HK-2 (cell line): ENCODE measurements at regions not wholly inside any gene's neighbourhood (a gene's known extent, or its start where the extent isn't known, plus 50 kb on each side); places are given as distances from the start of the nearest gene placed in this dataset.
"Not testable (repeated sequence)": the region's sequence is repeated elsewhere in the genome, so short reads cannot be mapped to it uniquely, and the experiment has no call there.

ENCODE experiments used
- DNase-seq: peaks from one replicate; pipeline ENCODE4 v3.0.0-alpha.2; 2018; ENCODE audit not compliant: unreplicated experiment

GRCh38 chr21:22154579-22155274 is 1156.5 kb downstream of the NCAM2 start:
- no peak for DNase-seq

GRCh38 chr21:22164912-22165311 is 1166.7 kb downstream of the NCAM2 start:
- DNase-seq, result no peak

- DNase-seq, result no peak
Observed at GRCh38 chr21:22174746-22175145, 1176.5 kb downstream of the NCAM2 start.

GRCh38 chr21:22189278-22189677 is 1191.1 kb downstream of the NCAM2 start:
- no peak for DNase-seq

- no peak for DNase-seq
Observed at GRCh38 chr21:22191581-22191980, 1193.4 kb downstream of the NCAM2 start.

GRCh38 chr21:22192766-22193165 is 1194.6 kb downstream of the NCAM2 start:
- no peak for DNase-seq

- DNase-seq, result not testable (repeated sequence)
Observed at GRCh38 chr21:22194986-22195385, 1196.8 kb downstream of the NCAM2 start.

- DNase-seq, result no peak
Observed at GRCh38 chr21:22200378-22201092, 1202.3 kb downstream of the NCAM2 start.

- DNase-seq, result no peak
Observed at GRCh38 chr21:22201126-22201525, 1202.9 kb downstream of the NCAM2 start.

- no peak for DNase-seq
Observed at GRCh38 chr21:22201669-22202068, 1203.5 kb downstream of the NCAM2 start.

GRCh38 chr21:22209304-22209700 is 1211.1 kb downstream of the NCAM2 start:
- DNase-seq, result no peak

- no peak for DNase-seq
Observed at GRCh38 chr21:22211943-22212342, 1213.7 kb downstream of the NCAM2 start.

GRCh38 chr21:22223385-22223784 is 1225.2 kb downstream of the NCAM2 start:
- no peak for DNase-seq

- DNase-seq, result no peak
Observed at GRCh38 chr21:22224261-22224660, 1226.1 kb downstream of the NCAM2 start.

- DNase-seq, result no peak
Observed at GRCh38 chr21:22225299-22225698, 1227.1 kb downstream of the NCAM2 start.

GRCh38 chr21:22231013-22231412 is 1232.8 kb downstream of the NCAM2 start:
- DNase-seq, result no peak

GRCh38 chr21:22235866-22236590 is 1237.8 kb downstream of the NCAM2 start:
- DNase-seq, result no peak

GRCh38 chr21:22244516-22244915 is 1246.3 kb downstream of the NCAM2 start:
- DNase-seq, result no peak

GRCh38 chr21:22250355-22250754 is 1252.1 kb downstream of the NCAM2 start:
- no peak for DNase-seq

- no peak for DNase-seq
Observed at GRCh38 chr21:22253761-22254160, 1255.6 kb downstream of the NCAM2 start.

GRCh38 chr21:22258821-22259220 is 1260.6 kb downstream of the NCAM2 start:
- no peak for DNase-seq

GRCh38 chr21:22260274-22260673 is 1262.1 kb downstream of the NCAM2 start:
- no peak for DNase-seq

- no peak for DNase-seq
Observed at GRCh38 chr21:22263890-22264289, 1265.7 kb downstream of the NCAM2 start.
